Vagina (tissue), 2 donors: ENCODE measurements at regions not wholly inside any gene's neighbourhood (a gene's known extent, or its start where the extent isn't known, plus 50 kb on each side); places are given as distances from the start of the nearest gene placed in this dataset.
A peak's percentile ranks its signal among the peaks of the same experiment; 100 is the strongest.

Experiments used
- DNase-seq, 2 donors: peaks; one replicate each; pipeline ENCODE4 v3.0.0-alpha.2; 2017; ENCODE audit errors: extremely low spot score in 2 of 2
- H3K27ac ChIP-seq: fragments of 200-600 bp; sonication (generic); one replicate; pipeline ENCODE4 v1.5.1; 2019
- H3K27me3 ChIP-seq: fragments of 200-600 bp; sonication (generic); one replicate; pipeline ENCODE4 v1.5.1; 2019
- H3K36me3 ChIP-seq, 2 donors: fragments of 200-600 bp; sonication (generic); one replicate each; pipeline ENCODE4 v1.5.1; 2017 to 2019
- H3K4me1 ChIP-seq: fragments of 200-600 bp; sonication (generic); one replicate; pipeline ENCODE4 v1.5.1; 2019
- H3K4me3 ChIP-seq, 2 donors: fragments of 200-600 bp; sonication (generic); 1 replicate in 1 of 2; 2 replicates in 1 of 2; pipeline ENCODE4 v1.5.1; 2016 to 2019
- H3K9me3 ChIP-seq: fragments of 200-600 bp; sonication (generic); one replicate; pipeline ENCODE4 v1.5.1; 2019
- POLR2A ChIP-seq, 2 donors: fragments of 450-650 bp; IDR thresholded peaks; one replicate each; pipeline ENCODE4 v1.6.1; 2017; ENCODE audit warnings: antibody characterized with exemption in 2 of 2, mild to moderate bottlenecking in 2 of 2, moderate library complexity in 2 of 2
- POLR2AphosphoS5 ChIP-seq, 2 donors: sonication (generic); formaldehyde crosslinking; IDR thresholded peaks; one replicate each; pipeline ENCODE4 v1.9.0; 2017; ENCODE audit warnings: antibody characterized with exemption in 2 of 2, mild to moderate bottlenecking in 2 of 2, low read depth in 1 of 2; ENCODE audit not compliant: insufficient read depth in 1 of 2
- intact Hi-C: fragments of 100-400 bp; cut with DNase I; formaldehyde crosslinking; loops from one replicate; pipeline ENCODE4 v1.15.1; 2023
- TF ChIP-seq, protein P1 (sequence below), 3 experiments: fragments of 450-650 bp in 2 of 3; fragments of 200-600 bp in 1 of 3; sonication (generic) in 1 of 3; IDR thresholded peaks; one replicate each; pipeline ENCODE4 v1.5.1; 2017 to 2019; ENCODE audit warnings: antibody characterized with exemption in 3 of 3, mild to moderate bottlenecking in 2 of 3, moderate library complexity in 2 of 3

DNA sequence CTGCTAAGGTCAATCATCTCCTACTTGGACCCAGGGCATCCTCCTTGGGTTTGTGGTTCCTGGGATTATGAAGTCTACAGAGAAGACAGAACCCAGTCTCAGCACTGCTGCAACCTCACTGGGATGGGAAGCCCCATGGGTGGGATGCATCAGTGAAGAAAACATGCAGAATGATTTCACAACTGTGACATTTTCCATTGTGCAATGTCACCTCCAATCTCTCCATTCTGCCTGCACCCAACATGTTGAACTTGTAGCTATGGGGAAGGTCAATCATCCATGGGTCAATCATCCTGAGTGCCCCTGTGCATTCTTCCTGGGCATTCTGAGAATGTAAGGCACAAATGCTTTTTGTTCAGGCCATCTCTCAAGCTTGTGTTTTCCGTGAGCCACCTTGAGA lies 1004.4 kb upstream of the TMEM132C start:
- Histone ChIP-seq H3K4me3 (no peak overlapping the region), H3K36me3 (no peaks in the 10 kb centered on the region), H3K4me1 (no peaks in the 10 kb centered on the region), H3K27ac (no peak overlapping the region), H3K27me3 (no peaks in the 10 kb centered on the region), H3K9me3 (no peaks in the 10 kb centered on the region)
- intact Hi-C loops = no loop called here
- no peak for DNase-seq
- TF ChIP-seq POLR2AphosphoS5 (IDR thresholded peaks at IDR 0.05; ENCODE audit: insufficient read depth in 1 of 2, low read depth in 1 of 2) (no peak), POLR2A (IDR thresholded peaks at IDR 0.05) (no peak)
- TF ChIP-seq, protein P1, sequence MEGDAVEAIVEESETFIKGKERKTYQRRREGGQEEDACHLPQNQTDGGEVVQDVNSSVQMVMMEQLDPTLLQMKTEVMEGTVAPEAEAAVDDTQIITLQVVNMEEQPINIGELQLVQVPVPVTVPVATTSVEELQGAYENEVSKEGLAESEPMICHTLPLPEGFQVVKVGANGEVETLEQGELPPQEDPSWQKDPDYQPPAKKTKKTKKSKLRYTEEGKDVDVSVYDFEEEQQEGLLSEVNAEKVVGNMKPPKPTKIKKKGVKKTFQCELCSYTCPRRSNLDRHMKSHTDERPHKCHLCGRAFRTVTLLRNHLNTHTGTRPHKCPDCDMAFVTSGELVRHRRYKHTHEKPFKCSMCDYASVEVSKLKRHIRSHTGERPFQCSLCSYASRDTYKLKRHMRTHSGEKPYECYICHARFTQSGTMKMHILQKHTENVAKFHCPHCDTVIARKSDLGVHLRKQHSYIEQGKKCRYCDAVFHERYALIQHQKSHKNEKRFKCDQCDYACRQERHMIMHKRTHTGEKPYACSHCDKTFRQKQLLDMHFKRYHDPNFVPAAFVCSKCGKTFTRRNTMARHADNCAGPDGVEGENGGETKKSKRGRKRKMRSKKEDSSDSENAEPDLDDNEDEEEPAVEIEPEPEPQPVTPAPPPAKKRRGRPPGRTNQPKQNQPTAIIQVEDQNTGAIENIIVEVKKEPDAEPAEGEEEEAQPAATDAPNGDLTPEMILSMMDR (IDR thresholded peaks at IDR 0.05) = no peak

DNA sequence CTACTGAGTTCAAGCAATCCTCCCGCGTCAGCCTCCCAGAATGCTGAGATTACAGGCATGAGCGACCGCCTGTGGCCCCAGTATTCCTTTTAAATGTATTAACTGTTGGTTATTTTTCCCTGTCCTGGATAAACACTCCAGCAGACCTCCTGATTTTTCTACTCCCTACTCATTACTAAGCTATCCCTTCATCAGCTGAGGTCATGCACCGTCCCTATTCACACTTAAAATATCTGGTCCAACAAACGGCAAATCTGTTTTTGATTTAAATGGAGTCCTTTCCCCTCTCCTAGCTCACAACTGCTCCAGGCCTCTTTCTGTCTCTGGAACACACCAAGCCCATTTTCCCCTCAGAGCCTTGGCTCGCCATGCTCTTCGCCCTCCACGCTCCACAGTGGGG lies 1003.3 kb upstream of the TMEM132C start:
- intact Hi-C loops = no loop called here
- Histone ChIP-seq H3K36me3 (no peaks in the 10 kb centered on the region), H3K27ac (no peak overlapping the region), H3K4me3 (no peak overlapping the region), H3K27me3 (no peaks in the 10 kb centered on the region), H3K9me3 (no peaks in the 10 kb centered on the region), H3K4me1 (no peaks in the 10 kb centered on the region)
- TF ChIP-seq, protein P1 (IDR thresholded peaks at IDR 0.05) = no peak
- TF ChIP-seq POLR2A (IDR thresholded peaks at IDR 0.05) (no peak), POLR2AphosphoS5 (IDR thresholded peaks at IDR 0.05; ENCODE audit: insufficient read depth in 1 of 2, low read depth in 1 of 2) (no peak)
- no peak for DNase-seq

DNA sequence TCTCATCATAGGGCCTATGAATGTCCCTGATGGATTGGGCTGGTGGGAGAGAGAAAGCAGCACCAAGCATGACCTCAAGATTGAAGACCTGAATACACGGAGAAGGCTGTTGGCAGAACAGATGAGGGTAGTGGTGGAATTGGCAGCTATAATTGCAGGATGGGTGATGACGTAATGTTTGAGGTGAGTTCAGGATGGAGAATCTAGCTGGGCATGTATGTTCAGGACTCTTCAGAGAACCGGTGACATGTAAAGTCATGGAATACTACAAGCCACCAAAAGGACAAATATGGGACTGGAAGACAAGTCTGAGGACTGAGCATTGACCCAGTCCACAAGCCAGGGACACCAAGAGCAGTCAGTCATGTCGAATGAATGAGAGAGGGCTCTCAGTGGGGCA lies 999.8 kb upstream of the TMEM132C start:
- no peak for DNase-seq
- intact Hi-C loops = no loop called here
- Histone ChIP-seq H3K4me1 (no peaks in the 10 kb centered on the region), H3K27me3 (no peaks in the 10 kb centered on the region), H3K9me3 (no peaks in the 10 kb centered on the region), H3K4me3 (no peak overlapping the region), H3K36me3 (no peaks in the 10 kb centered on the region), H3K27ac (no peak overlapping the region)
- TF ChIP-seq, protein P1 (IDR thresholded peaks at IDR 0.05) = no peak
- no peak for TF ChIP-seq POLR2AphosphoS5 (IDR thresholded peaks at IDR 0.05; ENCODE audit: insufficient read depth in 1 of 2, low read depth in 1 of 2)
- TF ChIP-seq POLR2A (IDR thresholded peaks at IDR 0.05) = no peak

DNA sequence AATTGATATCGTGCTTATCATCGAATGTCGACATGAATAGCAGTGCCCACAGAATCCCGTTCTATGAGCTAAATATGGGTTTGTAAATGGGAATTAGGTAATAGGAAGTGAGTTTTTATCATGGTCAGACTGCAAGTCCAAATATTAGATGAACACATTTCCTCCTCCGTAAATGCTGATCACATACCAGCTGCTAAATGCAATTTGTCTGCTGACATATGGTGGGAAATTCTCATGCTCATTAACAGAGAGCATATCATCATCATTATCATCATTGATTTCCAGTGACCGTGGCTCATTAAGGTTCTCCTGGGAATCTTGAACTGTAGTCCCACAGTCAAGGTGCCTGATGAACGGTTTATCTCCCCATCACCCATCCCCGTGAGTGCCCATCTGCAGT lies 998.8 kb upstream of the TMEM132C start:
- TF ChIP-seq POLR2A (IDR thresholded peaks at IDR 0.05) (no peak), POLR2AphosphoS5 (IDR thresholded peaks at IDR 0.05; ENCODE audit: insufficient read depth in 1 of 2, low read depth in 1 of 2) (no peak)
- TF ChIP-seq, protein P1 (IDR thresholded peaks at IDR 0.05) = no peak
- H3K4me3 ChIP-seq = no peak overlapping the region
- DNase-seq = no peak
- H3K9me3 ChIP-seq = no peaks in the 10 kb centered on the region
- no peaks in the 10 kb centered on the region for H3K4me1 ChIP-seq
- intact Hi-C loops = no loop called here
- H3K27ac ChIP-seq = no peak overlapping the region
- H3K36me3 ChIP-seq = no peaks in the 10 kb centered on the region
- H3K27me3 ChIP-seq = no peaks in the 10 kb centered on the region

DNA sequence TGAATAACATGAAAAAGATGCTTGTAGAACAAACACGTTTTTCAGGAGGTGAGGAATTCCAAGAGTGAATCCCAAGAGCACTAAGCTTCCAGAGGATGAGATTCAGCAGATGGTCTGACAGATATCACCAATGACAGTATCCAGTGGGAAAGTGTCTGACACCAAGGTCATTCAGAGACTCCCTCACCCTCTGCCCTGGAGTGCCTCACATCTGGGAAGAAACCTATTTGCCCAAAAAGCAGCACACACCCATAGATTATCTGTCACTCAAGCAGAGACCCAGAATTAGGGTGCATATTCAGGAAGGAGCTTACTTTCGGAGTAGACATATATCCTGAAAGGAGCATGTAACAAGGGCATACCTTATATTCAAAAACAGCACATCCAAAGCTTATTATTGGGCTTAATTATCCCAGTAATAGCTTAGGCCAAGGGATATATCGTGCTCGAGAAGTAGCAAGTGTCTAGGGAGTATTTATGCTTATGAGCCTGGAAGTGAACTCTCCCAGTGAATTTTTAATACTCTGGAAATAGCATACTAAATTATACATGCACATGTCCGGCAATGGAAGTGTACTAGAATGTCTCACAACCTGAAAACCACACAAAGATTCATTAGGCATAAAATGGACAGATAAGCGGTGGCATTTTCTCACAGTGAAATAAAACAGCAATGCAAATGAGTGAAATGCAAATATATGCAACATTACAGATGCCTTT lies 998.1 kb upstream of the TMEM132C start:
- DNase-seq = peak in 1 of 2 donors; percentile 40
- TF ChIP-seq, protein P1 (IDR thresholded peaks at IDR 0.05) = no peak
- TF ChIP-seq POLR2AphosphoS5 (IDR thresholded peaks at IDR 0.05; ENCODE audit: insufficient read depth in 1 of 2, low read depth in 1 of 2) (no peak), POLR2A (IDR thresholded peaks at IDR 0.05) (no peak)
- Histone ChIP-seq H3K9me3 (no peaks in the 10 kb centered on the region), H3K36me3 (no peaks in the 10 kb centered on the region), H3K4me3 (no peak overlapping the region), H3K27ac (no peak overlapping the region), H3K27me3 (no peaks in the 10 kb centered on the region), H3K4me1 (no peaks in the 10 kb centered on the region)
- intact Hi-C loops = no loop called here
